Neural progenitor cell (in vitro differentiated cells): ENCODE measurements at regions not wholly inside any gene's neighbourhood (a gene's known extent, or its start where the extent isn't known, plus 50 kb on each side); places are given as distances from the start of the nearest gene placed in this dataset.

Source experiments
- DNase-seq: peaks from one replicate; pipeline ENCODE4 v3.0.0-alpha.2; 2016; ENCODE audit warnings: low spot score
- H2AFZ ChIP-seq: fragments of 200-600 bp; sonication (generic); replicated peaks from 2 replicates; pipeline ENCODE4 v1.6.1; 2016; ENCODE audit warnings: antibody characterized with exemption
- H3F3A ChIP-seq: fragments of 200-600 bp; sonication (generic); 2 replicates; pipeline ENCODE4 v1.6.1; 2016; ENCODE audit warnings: antibody characterized with exemption, low read depth
- H3K27ac ChIP-seq: fragments of 200-600 bp; sonication (generic); 2 replicates; pipeline ENCODE4 v1.5.1; 2016; ENCODE audit warnings: mild to moderate bottlenecking
- H3K27me3 ChIP-seq: fragments of 200-600 bp; sonication (generic); 2 replicates; pipeline ENCODE4 v1.6.1; 2016; ENCODE audit warnings: mild to moderate bottlenecking, moderate library complexity
- H3K36me3 ChIP-seq: fragments of 200-600 bp; sonication (generic); 2 replicates; pipeline ENCODE4 v1.5.1; 2016
- H3K4me1 ChIP-seq: fragments of 200-600 bp; sonication (generic); 2 replicates; pipeline ENCODE4 v1.6.1; 2016; ENCODE audit warnings: mixed run types
- H3K4me2 ChIP-seq: fragments of 200-600 bp; sonication (generic); 2 replicates; pipeline ENCODE4 v1.6.1; 2016
- H3K4me3 ChIP-seq: fragments of 200-600 bp; sonication (generic); 2 replicates; pipeline ENCODE4 v1.5.1; 2016
- H3K79me2 ChIP-seq: fragments of 200-600 bp; sonication (generic); 2 replicates; pipeline ENCODE4 v1.6.1; 2016; ENCODE audit warnings: low read depth
- H3K9ac ChIP-seq: fragments of 200-600 bp; sonication (generic); 2 replicates; pipeline ENCODE4 v1.6.1; 2016
- H3K9me3 ChIP-seq: fragments of 200-600 bp; sonication (generic); 2 replicates; pipeline ENCODE4 v1.5.1; 2016; ENCODE audit warnings: low read depth
- H4K20me1 ChIP-seq: fragments of 200-600 bp; sonication (generic); 2 replicates; pipeline ENCODE4 v1.6.1; 2016; ENCODE audit warnings: low read depth
- H3K27ac Mint-ChIP-seq: 3 replicates; pipeline ENCODE4 v1.8.0; 2021; ENCODE audit warnings: mixed read lengths
- H3K27me3 Mint-ChIP-seq: 2 replicates; pipeline ENCODE4 v1.8.0; 2022; ENCODE audit warnings: low read depth, mild to moderate bottlenecking, inconsistent platforms, moderate library complexity, mixed read lengths; ENCODE audit not compliant: insufficient read depth
- H3K36me3 Mint-ChIP-seq: 3 replicates; pipeline ENCODE4 v1.8.0; 2021; ENCODE audit warnings: mixed read lengths
- H3K4me1 Mint-ChIP-seq: 3 replicates; pipeline ENCODE4 v1.8.0; 2021; ENCODE audit warnings: mixed read lengths
- H3K4me3 Mint-ChIP-seq: 3 replicates; pipeline ENCODE4 v1.8.0; 2021; ENCODE audit warnings: mild to moderate bottlenecking, moderate library complexity, mixed read lengths
- H3K9me3 Mint-ChIP-seq: 3 replicates; pipeline ENCODE4 v1.8.0; 2020; ENCODE audit warnings: mixed read lengths
- CTCF ChIP-seq: fragments of 200-600 bp; sonication (generic); IDR thresholded peaks from 2 replicates; pipeline ENCODE4 v1.5.1; 2017; ENCODE audit warnings: antibody characterized with exemption, mild to moderate bottlenecking
- EZH2 ChIP-seq: fragments of 200-600 bp; sonication (generic); IDR thresholded peaks from 2 replicates; pipeline ENCODE4 v1.6.1; 2017; ENCODE audit warnings: antibody characterized with exemption, mild to moderate bottlenecking, moderate library complexity
- EZH2phosphoT487 ChIP-seq: fragments of 200-600 bp; sonication (generic); IDR thresholded peaks from 2 replicates; pipeline ENCODE4 v1.6.1; 2017; ENCODE audit warnings: antibody characterized with exemption

GRCh38 chr9:14403081-14403480, 89.1 kb upstream of the NFIB start:
- H3K9me3 ChIP-seq, result no peaks in the 10 kb centered on the region
- no peak overlapping the region for H3K4me3 Mint-ChIP-seq
- no peaks in the 10 kb centered on the region for H3K27me3 ChIP-seq
- no peak for TF ChIP-seq EZH2
- no peak for TF ChIP-seq CTCF
- TF ChIP-seq EZH2phosphoT487, result no peak
- H3K36me3 Mint-ChIP-seq, result no peaks in the 10 kb centered on the region
- no peaks in the 10 kb centered on the region for H3K36me3 ChIP-seq
- H4K20me1 ChIP-seq, result no peaks in the 10 kb centered on the region
- H2AFZ ChIP-seq, result no peak overlapping the region
- H3K4me1 ChIP-seq, result peaks cover 5% of the 10 kb centered on the region
- DNase-seq, result no peak
- no peak overlapping the region for H3K27ac ChIP-seq
- H3K9ac ChIP-seq, result no peak overlapping the region
- H3K27me3 Mint-ChIP-seq, result no peaks in the 10 kb centered on the region
- no peaks in the 10 kb centered on the region for H3K79me2 ChIP-seq
- H3K9me3 Mint-ChIP-seq, result no peaks in the 10 kb centered on the region
- no peak overlapping the region for H3K27ac Mint-ChIP-seq
- H3K4me2 ChIP-seq, result no peak overlapping the region
- H3F3A ChIP-seq, result no peaks in the 10 kb centered on the region
- no peak overlapping the region for H3K4me3 ChIP-seq
- no peaks in the 10 kb centered on the region for H3K4me1 Mint-ChIP-seq

GRCh38 chr9:14402583-14402982, 88.6 kb upstream of the NFIB start:
- Histone ChIP-seq H3K36me3 (no peaks in the 10 kb centered on the region), H3F3A (no peaks in the 10 kb centered on the region), H3K4me2 (no peak overlapping the region), H2AFZ (no peak overlapping the region), H3K27ac (no peak overlapping the region), H3K4me1 (peaks cover 5% of the 10 kb centered on the region), H4K20me1 (no peaks in the 10 kb centered on the region), H3K9ac (no peak overlapping the region), H3K79me2 (no peaks in the 10 kb centered on the region), H3K9me3 (no peaks in the 10 kb centered on the region), H3K27me3 (no peaks in the 10 kb centered on the region), H3K4me3 (no peak overlapping the region)
- H3K9me3 Mint-ChIP-seq, result no peaks in the 10 kb centered on the region
- no peak overlapping the region for H3K27ac Mint-ChIP-seq
- H3K36me3 Mint-ChIP-seq, result no peaks in the 10 kb centered on the region
- no peak overlapping the region for H3K4me3 Mint-ChIP-seq
- no peaks in the 10 kb centered on the region for H3K27me3 Mint-ChIP-seq
- no peaks in the 10 kb centered on the region for H3K4me1 Mint-ChIP-seq
- TF ChIP-seq EZH2phosphoT487 (no peak), EZH2 (no peak), CTCF (no peak)
- no peak for DNase-seq

- no peaks in the 10 kb centered on the region for H3K79me2 ChIP-seq
- no peaks in the 10 kb centered on the region for H3K9me3 Mint-ChIP-seq
- DNase-seq, result no peak
Observed at GRCh38 chr9:14401911-14402310, 88.0 kb upstream of the NFIB start.

More at GRCh38 chr9:14401911-14402310, 88.0 kb upstream of the NFIB start:
- H4K20me1 ChIP-seq, result no peaks in the 10 kb centered on the region
- no peak overlapping the region for H3K27ac ChIP-seq
- no peak overlapping the region for H2AFZ ChIP-seq
- no peaks in the 10 kb centered on the region for H3K27me3 ChIP-seq
- H3K9ac ChIP-seq, result no peak overlapping the region
- H3K4me3 ChIP-seq, result no peak overlapping the region
- H3K4me2 ChIP-seq, result no peak overlapping the region
- no peaks in the 10 kb centered on the region for H3F3A ChIP-seq
- peaks cover 5% of the 10 kb centered on the region for H3K4me1 ChIP-seq
- H3K36me3 ChIP-seq, result no peaks in the 10 kb centered on the region
- Mint-ChIP-seq H3K27me3 (no peaks in the 10 kb centered on the region), H3K4me1 (no peaks in the 10 kb centered on the region), H3K36me3 (no peaks in the 10 kb centered on the region), H3K4me3 (no peak overlapping the region), H3K27ac (no peak overlapping the region)
- H3K9me3 ChIP-seq, result no peaks in the 10 kb centered on the region
- no peak for TF ChIP-seq EZH2phosphoT487
- no peak for TF ChIP-seq EZH2
- no peak for TF ChIP-seq CTCF
